Amniotic epithelial cell (primary cell): ENCODE measurements at regions not wholly inside any gene's neighbourhood (a gene's known extent, or its start where the extent isn't known, plus 50 kb on each side); places are given as distances from the start of the nearest gene placed in this dataset.

Experiments used
- DNase-seq: peaks from one replicate; pipeline ENCODE4 v3.0.0-alpha.2; 2010; ENCODE audit warnings: low read depth

- no peak for DNase-seq
These were observed 105.9 kb upstream of the IER5L start for GRCh38 chr9:129283705-129284606.

- no peak for DNase-seq
These were observed 105.2 kb upstream of the IER5L start for GRCh38 chr9:129283291-129283691.

GRCh38 chr9:129282731-129283211, 104.7 kb upstream of the IER5L start:
- no peak for DNase-seq

- no peak for DNase-seq
These were observed 104.2 kb upstream of the IER5L start for GRCh38 chr9:129282272-129282671.

DNA sequence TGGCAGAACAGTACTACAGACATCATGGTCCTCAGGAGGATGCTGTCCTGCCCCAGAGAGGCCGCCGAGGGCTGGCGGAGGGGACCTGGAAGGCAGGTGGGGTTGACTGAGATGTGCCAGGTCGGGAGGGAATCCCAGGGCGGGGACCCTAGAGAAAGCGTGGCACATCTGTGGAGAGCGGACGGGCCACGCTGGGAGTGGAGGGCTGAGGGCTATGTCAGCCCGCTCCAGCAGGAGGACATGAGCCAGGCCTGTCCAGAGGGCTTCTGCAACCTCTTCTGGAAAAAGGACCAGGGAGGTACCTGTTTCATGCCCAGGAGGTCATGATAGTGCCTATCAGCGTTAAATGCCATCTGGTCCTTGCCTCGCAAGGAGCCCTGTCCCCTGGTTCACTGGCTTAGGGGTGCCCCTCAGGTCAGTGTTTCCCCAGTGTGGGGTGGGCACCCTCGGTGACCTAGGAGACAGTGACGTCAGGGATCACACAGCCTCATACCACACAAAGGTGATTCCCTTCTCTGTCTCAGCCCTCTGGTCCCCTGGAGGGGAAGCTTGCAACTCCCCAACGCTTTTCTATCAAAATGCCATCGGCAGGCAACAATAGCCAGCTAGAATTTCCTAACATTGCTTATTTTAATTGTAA, 103.6 kb upstream of the IER5L start:
- DNase-seq: no peak

DNA sequence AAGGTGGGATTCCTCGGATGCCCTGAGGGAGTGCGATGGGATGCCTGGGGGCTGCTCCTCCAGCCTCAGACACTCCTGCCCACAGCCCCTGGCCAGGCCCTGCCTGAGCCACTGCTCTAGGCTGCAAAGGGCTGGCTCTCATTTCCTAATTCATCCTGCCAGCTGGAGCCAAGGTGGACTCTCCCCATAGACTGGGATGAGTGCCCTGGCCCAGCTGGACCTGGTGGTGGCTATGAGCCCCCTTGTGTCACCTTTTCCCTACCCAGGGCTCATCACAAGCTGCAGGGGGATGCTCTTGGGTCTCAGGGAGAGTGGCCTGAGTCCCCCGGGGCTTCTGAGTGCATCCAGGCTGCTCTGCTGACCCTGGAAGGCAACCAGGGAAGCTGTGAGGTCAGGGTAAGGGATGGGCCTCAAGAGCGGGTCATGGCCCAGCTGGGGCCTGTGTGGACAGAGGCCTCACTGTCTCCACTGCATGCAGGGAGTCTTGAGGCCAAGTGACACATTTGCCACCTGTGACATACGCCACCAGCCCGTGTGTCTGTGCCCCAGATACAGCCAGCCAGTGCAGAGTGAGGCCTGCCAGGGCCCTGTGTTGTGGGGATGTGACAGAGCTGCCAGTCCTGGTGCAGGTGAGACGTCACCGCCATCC, 102.7 kb upstream of the IER5L start:
- DNase-seq: no peak

DNA sequence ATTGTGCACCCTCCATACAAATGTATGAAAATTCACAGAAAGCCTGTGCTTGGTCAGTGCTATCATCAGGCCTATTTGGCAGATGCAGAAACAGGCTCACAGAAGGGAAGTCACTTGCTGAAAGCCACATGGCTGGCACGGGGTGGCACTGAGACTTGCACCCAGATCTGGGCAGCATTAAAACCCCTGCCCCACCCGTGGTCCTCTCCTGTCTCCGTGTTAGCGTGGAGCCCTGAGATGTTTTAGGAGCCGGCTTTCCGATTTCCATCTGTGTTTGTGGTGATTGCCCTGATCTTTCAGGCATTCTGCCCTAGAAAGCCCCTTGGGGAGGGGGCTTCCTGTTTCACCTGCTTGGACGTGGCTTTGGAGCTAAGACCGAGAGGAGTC, 102.2 kb upstream of the IER5L start:
- no peak for DNase-seq

- no peak for DNase-seq
These were observed 100.6 kb upstream of the IER5L start for GRCh38 chr9:129278391-129279237.

DNA sequence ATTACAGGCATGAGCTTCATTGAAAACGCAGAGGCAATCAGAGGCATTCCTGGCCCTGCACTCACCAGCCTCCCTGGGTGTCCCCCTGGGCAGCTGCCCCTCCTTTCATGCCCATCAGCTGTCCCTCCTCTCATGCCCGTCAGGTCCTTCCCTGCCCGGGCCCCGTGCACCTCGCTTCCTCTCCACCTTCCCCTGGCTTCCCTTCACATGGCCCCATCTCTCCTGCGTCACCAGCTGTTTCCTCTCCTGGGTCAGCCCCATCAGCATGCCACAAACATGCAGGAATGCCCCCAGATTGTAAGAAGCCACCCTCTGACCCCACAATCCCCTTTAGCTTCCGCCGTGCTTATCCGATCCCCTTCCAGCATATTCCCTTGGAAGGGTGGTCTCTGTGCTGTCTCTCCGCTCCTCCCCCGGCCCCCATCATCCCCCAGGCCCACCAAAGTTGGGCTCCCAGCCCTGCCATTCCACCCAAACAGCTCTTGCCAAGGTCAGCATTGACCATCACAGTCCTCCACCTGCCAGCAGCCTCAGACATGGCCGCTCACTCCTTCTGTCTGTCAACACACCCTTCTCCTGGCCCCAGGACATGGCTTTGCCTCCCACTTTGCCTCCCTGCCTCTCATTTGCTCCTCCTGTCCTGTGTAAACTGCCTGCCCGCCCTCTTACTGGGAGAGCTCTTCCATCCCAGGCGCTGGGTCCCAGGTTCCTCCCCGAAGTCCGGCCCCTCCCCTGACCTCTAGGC, 98.6 kb upstream of the IER5L start:
- DNase-seq: no peak

- no peak for DNase-seq
These were observed 97.7 kb upstream of the IER5L start for GRCh38 chr9:129275626-129276247.

GRCh38 chr9:129273941-129274684, 96.1 kb upstream of the IER5L start:
- DNase-seq: no peak

GRCh38 chr9:129273136-129273895, 95.3 kb upstream of the IER5L start:
- no peak for DNase-seq

DNA sequence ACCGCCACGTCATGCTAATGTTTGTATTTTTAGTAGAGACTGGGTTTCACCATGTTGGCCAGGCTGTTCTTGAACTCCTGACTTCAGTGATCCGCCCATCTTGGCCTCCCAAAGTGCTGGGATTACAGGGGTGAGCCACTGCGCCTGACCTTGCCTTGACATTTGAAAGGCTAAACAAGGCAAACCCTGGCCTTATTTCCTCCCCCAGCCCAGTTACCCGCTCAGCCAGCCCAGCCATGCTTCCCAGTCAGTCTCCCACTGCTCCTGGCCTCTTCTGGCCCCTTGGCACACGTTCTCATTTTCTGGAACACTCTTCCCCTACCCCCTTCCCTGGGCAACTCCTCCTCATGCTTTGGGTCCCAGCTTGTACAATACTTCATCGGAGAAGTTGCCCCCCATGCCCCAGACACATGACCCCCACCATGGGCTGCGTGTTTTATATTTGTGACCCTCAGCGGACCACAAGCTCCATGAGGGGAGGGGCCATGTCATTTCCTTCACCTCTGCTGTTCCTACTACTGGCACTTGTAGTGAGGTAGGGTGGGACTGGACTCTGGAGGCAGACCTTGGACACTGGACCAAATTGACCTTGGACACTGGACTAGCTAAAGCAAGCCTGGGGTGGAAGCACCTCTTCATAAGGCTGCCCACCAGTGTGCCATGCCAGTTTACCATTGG, 94.4 kb upstream of the IER5L start:
- DNase-seq: no peak

DNA sequence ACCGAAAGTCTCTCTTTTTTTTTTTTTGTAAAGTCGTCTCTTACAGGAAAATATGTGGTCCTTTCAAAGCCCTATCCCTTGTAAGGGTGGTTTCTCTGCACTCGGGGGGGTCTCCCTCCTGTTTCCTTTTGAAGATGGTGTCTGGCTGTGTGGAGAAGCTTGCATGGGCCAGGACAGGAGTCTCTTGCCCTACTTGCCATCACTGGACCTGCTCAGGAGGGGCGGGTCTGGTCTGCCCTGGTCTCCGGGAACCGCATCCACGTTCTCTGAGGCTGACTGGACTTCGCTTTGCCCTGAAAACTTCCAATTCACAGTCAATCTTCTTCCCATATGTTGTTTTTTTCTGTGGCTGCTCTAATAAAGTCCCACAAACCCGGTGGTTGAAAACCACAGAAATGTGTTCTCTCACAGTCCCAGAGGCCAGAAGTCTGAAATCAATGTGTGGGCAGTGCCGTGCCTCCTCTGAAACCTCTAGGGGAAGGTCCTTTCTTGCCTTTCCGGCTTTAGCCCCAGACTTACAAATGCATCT, 92.9 kb upstream of the IER5L start:
- DNase-seq: peak; percentile 96

GRCh38 chr9:129270205-129270604, 92.1 kb upstream of the IER5L start:
- no peak for DNase-seq

DNA sequence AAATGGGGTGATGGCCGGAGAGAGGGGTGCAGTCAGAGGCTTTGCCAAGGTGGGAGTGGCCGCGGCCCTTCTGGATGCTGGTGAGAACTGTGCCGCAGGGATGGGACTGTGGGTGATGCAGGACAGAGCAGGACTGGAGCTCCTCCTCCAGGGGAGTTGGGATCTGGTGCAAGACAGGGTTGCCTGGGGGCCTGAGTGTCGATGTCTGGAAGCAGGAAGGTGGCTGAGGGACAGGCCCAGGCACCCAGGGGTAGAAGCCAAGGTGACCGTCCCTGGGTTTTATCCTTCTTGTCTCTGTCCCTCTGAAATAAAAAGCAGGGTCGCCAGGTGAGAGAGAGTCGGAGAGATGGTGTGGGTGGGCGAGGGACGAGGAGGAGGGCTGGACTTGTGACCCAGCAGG, 89.1 kb upstream of the IER5L start:
- no peak for DNase-seq

GRCh38 chr9:129266536-129266935, 88.5 kb upstream of the IER5L start:
- DNase-seq: no peak

GRCh38 chr9:129264388-129264787, 86.3 kb upstream of the IER5L start:
- no peak for DNase-seq
